ENCODE measurements at regions not wholly inside any gene's neighbourhood (a gene's known extent, or its start where the extent isn't known, plus 50 kb on each side); places are given as distances from the start of the nearest gene placed in this dataset.

GRCh38 chr10:90674461-90674860 is 183.4 kb downstream of the HTR7 start:
- no peaks in the 10 kb centered on the region for H3K4me1 ChIP-seq (ENCODE audit: control insufficient read depth in 5 of 5, insufficient read depth in 5 of 5, low read length in 5 of 5)
- H3K9ac ChIP-seq (ENCODE audit: insufficient read depth in 1 of 2, low read length in 2 of 2) = no peak overlapping the region
- DNase-seq (peak in 1 of 3 donors; percentile 7), ATAC-seq (ENCODE audit: insufficient read depth, low FRiP score) (no peak)
- 65 to 75% methylated on average over 1 of the region's 1 CpG for WGBS, 2 donors
- H3K27ac ChIP-seq (ENCODE audit: low read depth in 1 of 2, low read length in 1 of 2) = no peak overlapping the region
- peaks cover 0 to 2% (median 0%) of the 10 kb centered on the region in 3 donors for H3K27me3 ChIP-seq (ENCODE audit: control insufficient read depth in 3 of 3, insufficient read depth in 3 of 3, low read length in 2 of 3)
- no peak overlapping the region for H3K4me3 ChIP-seq
- H3K9me3 ChIP-seq (ENCODE audit: control insufficient read depth in 4 of 4, insufficient read depth in 3 of 4, low read length in 3 of 4) = no peaks in the 10 kb centered on the region
- no peak for TF ChIP-seq CTCF (IDR thresholded peaks at IDR 0.05; ENCODE audit: control extremely low read depth, extremely low read depth)
- no peaks in the 10 kb centered on the region for H3K36me3 ChIP-seq (ENCODE audit: control insufficient read depth in 4 of 4, insufficient read depth in 4 of 4, low read length in 4 of 4)

- DNase-seq = peak; percentile 19 to 55 (median 46)
- ATAC-seq (ENCODE audit: insufficient read depth, low FRiP score) = no peak
These were observed 182.9 kb downstream of the HTR7 start for GRCh38 chr10:90674928-90675327.

GRCh38 chr10:90675621-90676020 is 182.2 kb downstream of the HTR7 start:
- TF ChIP-seq CTCF (IDR thresholded peaks at IDR 0.05; ENCODE audit: control extremely low read depth, extremely low read depth) = no peak
- peak in 1 of 3 donors; percentile 3 for DNase-seq
- H3K4me3 ChIP-seq = no peak overlapping the region
- H3K4me1 ChIP-seq (ENCODE audit: control insufficient read depth in 5 of 5, insufficient read depth in 5 of 5, low read length in 5 of 5) = no peaks in the 10 kb centered on the region
- H3K27ac ChIP-seq (ENCODE audit: low read depth in 1 of 2, low read length in 1 of 2) = no peak overlapping the region
- no peaks in the 10 kb centered on the region for H3K36me3 ChIP-seq (ENCODE audit: control insufficient read depth in 4 of 4, insufficient read depth in 4 of 4, low read length in 4 of 4)
- ATAC-seq (ENCODE audit: insufficient read depth, low FRiP score) = no peak
- no peaks in the 10 kb centered on the region for H3K9me3 ChIP-seq (ENCODE audit: control insufficient read depth in 4 of 4, insufficient read depth in 3 of 4, low read length in 3 of 4)
- no peak overlapping the region for H3K9ac ChIP-seq (ENCODE audit: insufficient read depth in 1 of 2, low read length in 2 of 2)
- WGBS, 2 donors = 81 to 82% methylated on average over 2 of the region's 2 CpGs
- H3K27me3 ChIP-seq (ENCODE audit: control insufficient read depth in 3 of 3, insufficient read depth in 3 of 3, low read length in 2 of 3) = peaks cover 0 to 2% (median 0%) of the 10 kb centered on the region in 3 donors

More at GRCh38 chr10:90674928-90675327, 182.9 kb downstream of the HTR7 start:
- Histone ChIP-seq H3K4me3 (no peak overlapping the region), H3K27ac (ENCODE audit: low read depth in 1 of 2, low read length in 1 of 2) (no peak overlapping the region), H3K4me1 (ENCODE audit: control insufficient read depth in 5 of 5, insufficient read depth in 5 of 5, low read length in 5 of 5) (no peaks in the 10 kb centered on the region), H3K27me3 (ENCODE audit: control insufficient read depth in 3 of 3, insufficient read depth in 3 of 3, low read length in 2 of 3) (peaks cover 0 to 2% (median 0%) of the 10 kb centered on the region in 3 donors), H3K9ac (ENCODE audit: insufficient read depth in 1 of 2, low read length in 2 of 2) (no peak overlapping the region), H3K36me3 (ENCODE audit: control insufficient read depth in 4 of 4, insufficient read depth in 4 of 4, low read length in 4 of 4) (no peaks in the 10 kb centered on the region), H3K9me3 (ENCODE audit: control insufficient read depth in 4 of 4, insufficient read depth in 3 of 4, low read length in 3 of 4) (no peaks in the 10 kb centered on the region)
- no peak for TF ChIP-seq CTCF (IDR thresholded peaks at IDR 0.05; ENCODE audit: control extremely low read depth, extremely low read depth)
- 66 to 76% methylated on average over 5 of the region's 5 CpGs for WGBS, 2 donors
